GM12892 (cell line): ENCODE measurements at regions not wholly inside any gene's neighbourhood (a gene's known extent, or its start where the extent isn't known, plus 50 kb on each side); places are given as distances from the start of the nearest gene placed in this dataset.

Experiments
- DNase-seq: peaks from one replicate; pipeline ENCODE4 v3.0.0; 2011; ENCODE audit not compliant: insufficient read length
- FAIRE-seq: peaks from 2 replicates; lab custom pipeline; 2011; peaks lifted over from hg19 to GRCh38; lab: Jason Lieb, UNC
- POLR2A ChIP-seq: IDR thresholded peaks from 2 replicates; pipeline ENCODE4 v1.6.1; 2011; ENCODE audit warnings: low read depth, low read length, control low read depth
- POLR2AphosphoS5 ChIP-seq: IDR thresholded peaks from 2 replicates; pipeline ENCODE4 v1.6.1; 2011; ENCODE audit warnings: low read depth, low read length, control low read depth
- TAF1 ChIP-seq: IDR thresholded peaks from 2 replicates; pipeline ENCODE4 v1.6.1; 2011; ENCODE audit warnings: low read depth, mild to moderate bottlenecking, control low read depth, low read length, borderline replicate concordance

GRCh38 chr4:12897954-12898353, 586.2 kb downstream of the RAB28 start:
- DNase-seq, result no peak
- no peak for FAIRE-seq
- TF ChIP-seq POLR2A, result no peak
- TF ChIP-seq POLR2AphosphoS5, result no peak
- TF ChIP-seq TAF1, result no peak

GRCh38 chr4:12894062-12894461, 590.1 kb downstream of the RAB28 start:
- TF ChIP-seq TAF1 (no peak), POLR2A (no peak), POLR2AphosphoS5 (no peak)
- DNase-seq, result no peak
- FAIRE-seq, result no peak

GRCh38 chr4:12889054-12889453, 595.1 kb downstream of the RAB28 start:
- TF ChIP-seq POLR2A (no peak), POLR2AphosphoS5 (no peak)
- FAIRE-seq (no peak), DNase-seq (no peak)

- FAIRE-seq (no peak), DNase-seq (no peak)
- no peak for TF ChIP-seq POLR2A
- no peak for TF ChIP-seq POLR2AphosphoS5
- TF ChIP-seq TAF1, result no peak
Observed at GRCh38 chr4:12884846-12885796, 599.0 kb downstream of the RAB28 start.

GRCh38 chr4:12881945-12882584, 602.1 kb downstream of the RAB28 start:
- DNase-seq, result no peak
- FAIRE-seq, result no peak
- TF ChIP-seq POLR2AphosphoS5 (no peak), POLR2A (no peak), TAF1 (no peak)

DNA sequence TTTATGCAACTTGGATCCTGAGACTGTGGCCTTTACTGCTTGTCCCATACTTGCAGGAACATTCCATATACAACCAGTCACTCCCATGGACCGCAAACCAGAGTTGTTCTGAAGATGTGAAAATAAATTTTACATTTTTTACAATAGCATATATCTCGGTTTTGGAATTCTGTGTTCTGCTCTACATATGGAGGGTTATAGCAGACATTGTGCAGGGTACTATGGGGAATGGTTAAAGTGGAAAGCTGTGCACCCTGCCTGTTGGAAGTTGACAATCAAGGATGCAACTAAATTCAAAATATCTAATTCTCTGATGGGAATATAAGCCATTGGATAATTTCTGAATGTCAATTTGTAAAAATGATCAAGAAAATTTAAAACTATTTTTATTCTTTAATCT, 603.3 kb downstream of the RAB28 start:
- TF ChIP-seq POLR2AphosphoS5, result no peak
- TF ChIP-seq TAF1, result no peak
- TF ChIP-seq POLR2A, result no peak
- FAIRE-seq, result no peak
- DNase-seq, result no peak

DNA sequence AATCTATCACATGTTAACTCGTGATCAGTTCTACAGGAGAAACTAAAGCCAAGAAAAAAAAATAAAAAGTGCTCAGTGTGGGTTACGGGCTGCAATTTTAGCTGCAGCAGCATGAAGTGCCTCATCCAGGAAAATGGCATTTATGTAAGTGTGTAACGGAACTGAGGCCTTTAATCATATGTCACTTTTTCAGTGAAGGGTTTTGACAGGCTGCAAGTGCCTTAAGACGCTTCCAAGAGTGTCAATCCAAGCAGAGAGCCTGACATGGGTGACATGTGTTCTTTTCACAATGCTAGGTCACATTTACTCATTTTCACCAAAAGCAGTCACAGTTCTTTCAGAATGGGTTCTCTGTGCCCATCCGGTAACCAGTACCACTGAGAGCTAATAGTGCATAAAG, 604.6 kb downstream of the RAB28 start:
- TF ChIP-seq TAF1 (no peak), POLR2AphosphoS5 (no peak)
- no peak for FAIRE-seq
- no peak for DNase-seq

- no peak for FAIRE-seq
- no peak for DNase-seq
Observed at GRCh38 chr4:12875640-12876243, 608.4 kb downstream of the RAB28 start.

DNA sequence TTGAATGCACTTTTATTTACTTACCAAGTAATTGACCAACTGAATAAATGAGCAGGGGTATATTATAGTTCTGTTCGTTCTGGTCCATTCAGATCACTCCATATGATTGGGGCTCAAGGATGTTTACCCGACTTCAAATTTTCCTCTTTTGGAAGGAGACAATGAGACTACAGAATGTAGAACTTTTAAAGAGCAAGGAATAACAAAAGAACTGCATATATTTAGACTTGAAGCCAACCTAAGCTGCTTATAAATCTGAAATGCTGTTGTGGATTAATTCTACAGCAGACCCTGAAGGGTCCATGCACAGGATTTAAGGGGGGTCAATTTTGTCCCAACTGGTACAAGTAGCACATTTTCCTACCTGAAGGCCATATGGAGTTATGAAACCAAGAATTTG, 610.8 kb downstream of the RAB28 start:
- no peak for DNase-seq
- no peak for FAIRE-seq
- TF ChIP-seq POLR2AphosphoS5, result no peak
- TF ChIP-seq POLR2A, result no peak
- no peak for TF ChIP-seq TAF1

More at GRCh38 chr4:12875640-12876243, 608.4 kb downstream of the RAB28 start:
- TF ChIP-seq TAF1 (no peak), POLR2AphosphoS5 (no peak), POLR2A (no peak)

- no peak for TF ChIP-seq TAF1
- TF ChIP-seq POLR2AphosphoS5, result no peak
- TF ChIP-seq POLR2A, result no peak
- no peak for FAIRE-seq
- DNase-seq, result no peak
Observed at GRCh38 chr4:12861422-12861821, 622.7 kb downstream of the RAB28 start.

GRCh38 chr4:12852338-12853307, 631.5 kb downstream of the RAB28 start:
- DNase-seq, result no peak
- no peak for FAIRE-seq

More at GRCh38 chr4:12852338-12853307, 631.5 kb downstream of the RAB28 start:
- no peak for TF ChIP-seq POLR2A
- TF ChIP-seq TAF1, result no peak
- TF ChIP-seq POLR2AphosphoS5, result no peak
